OCI-LY3 (cell line): ENCODE measurements at regions not wholly inside any gene's neighbourhood (a gene's known extent, or its start where the extent isn't known, plus 50 kb on each side); places are given as distances from the start of the nearest gene placed in this dataset.

Experiments used
- CTCF ChIP-seq: fragments of 200-600, 300-600 bp; sonication (generic); IDR thresholded peaks from 2 replicates; pipeline ENCODE4 v1.5.1; 2014; ENCODE audit warnings: antibody characterized with exemption, low read length, low read depth
- EZH2phosphoT487 ChIP-seq: fragments of 200-600 bp; shearing (Covaris generic); IDR thresholded peaks from 2 replicates; pipeline ENCODE4 v1.6.1; 2018; ENCODE audit warnings: antibody characterized with exemption, mixed run types, low read depth

GRCh38 chr4:15348236-15348635 is 79.6 kb upstream of the C1QTNF7 start:
- TF ChIP-seq CTCF, result no peak
- TF ChIP-seq EZH2phosphoT487, result no peak
